KMS-11 (cell line): ENCODE measurements at regions not wholly inside any gene's neighbourhood (a gene's known extent, or its start where the extent isn't known, plus 50 kb on each side); places are given as distances from the start of the nearest gene placed in this dataset.

Source experiments
- H2AFZ ChIP-seq: fragments of 200-600 bp; sonication (generic); 2 replicates; pipeline ENCODE4 v1.6.1; 2016; ENCODE audit warnings: antibody characterized with exemption, mixed run types, low read depth
- H3K27ac ChIP-seq: fragments of 200-600 bp; sonication (generic); 2 replicates; pipeline ENCODE4 v1.6.1; 2016; ENCODE audit warnings: mild to moderate bottlenecking, mixed run types
- H3K27me3 ChIP-seq: fragments of 200-600 bp; sonication (generic); 2 replicates; pipeline ENCODE4 v1.6.1; 2017; ENCODE audit warnings: mild to moderate bottlenecking, low read depth, mixed run types, moderate library complexity; ENCODE audit not compliant: insufficient read depth
- H3K36me3 ChIP-seq: fragments of 200-600 bp; sonication (generic); 2 replicates; pipeline ENCODE4 v1.6.1; 2017; ENCODE audit warnings: mild to moderate bottlenecking, mixed run types; ENCODE audit not compliant: insufficient read depth
- H3K4me1 ChIP-seq: fragments of 200-600 bp; sonication (generic); 2 replicates; pipeline ENCODE4 v1.6.1; 2016; ENCODE audit warnings: mild to moderate bottlenecking, low read depth, mixed run types; ENCODE audit not compliant: poor library complexity, severe bottlenecking
- H3K4me2 ChIP-seq: fragments of 200-600 bp; sonication (generic); 2 replicates; pipeline ENCODE4 v1.7.0; 2016; ENCODE audit warnings: mild to moderate bottlenecking, mixed run types
- H3K4me3 ChIP-seq: fragments of 200-600 bp; sonication (generic); IDR thresholded peaks from 2 replicates; pipeline ENCODE4 v1.6.1; 2017; ENCODE audit warnings: low read depth, low read length, mixed read lengths; ENCODE audit not compliant: insufficient read depth
- H3K79me2 ChIP-seq: fragments of 200-600 bp; sonication (generic); 2 replicates; pipeline ENCODE4 v1.6.1; 2016; ENCODE audit warnings: low read depth, mixed run types; ENCODE audit not compliant: insufficient read depth
- H3K9ac ChIP-seq: fragments of 200-600 bp; sonication (generic); 2 replicates; pipeline ENCODE4 v1.6.1; 2016; ENCODE audit warnings: mild to moderate bottlenecking, mixed run types
- H4K20me1 ChIP-seq: fragments of 200-600 bp; sonication (generic); 2 replicates; pipeline ENCODE4 v1.6.1; 2016; ENCODE audit warnings: mild to moderate bottlenecking, mixed run types; ENCODE audit not compliant: insufficient read depth
- CTCF ChIP-seq: fragments of 200-600 bp; sonication (generic); conservative IDR thresholded peaks from 2 replicates; pipeline ENCODE4 v1.6.1; 2017; ENCODE audit warnings: low read depth, mild to moderate bottlenecking, antibody characterized with exemption, low read length, moderate library complexity, mixed read lengths

DNA sequence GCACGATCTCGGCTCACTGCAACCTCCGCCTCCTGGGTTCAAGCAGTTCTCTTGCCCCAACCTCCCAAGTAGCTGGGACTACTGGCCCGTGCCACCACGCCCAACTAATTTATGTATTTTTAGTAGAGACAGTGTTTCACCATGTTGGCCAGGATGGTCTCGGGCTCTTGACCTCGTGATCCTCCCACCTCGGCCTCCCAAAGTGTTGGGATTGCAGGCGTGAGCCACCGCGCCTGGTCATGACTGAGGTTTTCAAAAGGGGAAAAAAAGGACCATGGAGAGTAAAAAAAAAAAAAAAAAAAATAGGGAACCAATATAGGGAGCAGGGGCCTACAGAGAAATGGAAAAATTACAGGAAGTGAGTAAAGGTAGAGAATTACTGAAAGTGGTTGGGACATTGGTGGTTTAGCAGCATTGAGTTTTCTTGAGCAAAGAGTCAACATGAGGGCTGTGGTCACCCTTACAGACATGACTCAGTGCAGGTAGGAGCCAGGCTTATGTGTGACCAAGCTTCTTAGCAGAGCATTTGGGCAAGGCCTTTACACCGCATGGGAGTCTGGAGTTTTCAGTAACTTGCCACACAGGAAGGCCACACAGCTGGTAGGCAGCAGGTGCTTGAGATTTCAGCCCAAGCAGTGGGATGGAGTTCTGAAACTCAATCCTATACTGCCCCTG is 447.3 kb downstream of the HS3ST3B1 start:
- Histone ChIP-seq H3K36me3 (no peaks in the 10 kb centered on the region), H3K4me3 (no peak overlapping the region), H3K9ac (no peak overlapping the region), H4K20me1 (no peaks in the 10 kb centered on the region), H3K27ac (no peak overlapping the region), H3K4me1 (no peaks in the 10 kb centered on the region), H3K4me2 (no peak overlapping the region), H2AFZ (no peak overlapping the region), H3K79me2 (no peaks in the 10 kb centered on the region), H3K27me3 (no peaks in the 10 kb centered on the region)
- TF ChIP-seq CTCF: no peak

GRCh38 chr17:14747603-14747950 is 446.7 kb downstream of the HS3ST3B1 start:
- Histone ChIP-seq H3K79me2 (no peaks in the 10 kb centered on the region), H3K4me3 (no peak overlapping the region), H2AFZ (no peak overlapping the region), H3K9ac (no peak overlapping the region), H4K20me1 (no peaks in the 10 kb centered on the region), H3K4me1 (no peaks in the 10 kb centered on the region), H3K36me3 (no peaks in the 10 kb centered on the region), H3K4me2 (no peak overlapping the region), H3K27me3 (no peaks in the 10 kb centered on the region), H3K27ac (no peak overlapping the region)
- TF ChIP-seq CTCF: no peak

GRCh38 chr17:14746822-14747602 is 446.1 kb downstream of the HS3ST3B1 start:
- no peak for TF ChIP-seq CTCF
- H3K4me1 ChIP-seq: no peaks in the 10 kb centered on the region

DNA sequence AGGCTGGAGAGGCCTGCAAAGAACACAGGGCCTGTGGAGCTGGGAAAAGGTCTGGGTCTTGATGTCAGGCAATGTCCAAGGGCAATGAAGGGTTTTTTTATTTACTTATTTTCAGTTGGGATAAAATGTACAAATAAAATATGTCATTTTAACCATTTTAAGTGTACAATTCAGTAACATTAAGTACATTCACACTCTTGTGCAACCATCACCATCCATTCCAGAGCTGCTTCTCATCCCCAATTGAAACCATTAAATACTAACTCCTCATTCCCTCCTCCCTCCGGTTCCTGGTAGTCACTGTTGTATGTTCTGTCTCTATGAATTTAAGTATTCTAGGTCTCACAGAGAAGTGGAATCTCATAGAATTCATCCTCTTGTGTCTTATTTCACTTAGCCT is 444.7 kb downstream of the HS3ST3B1 start:
- Histone ChIP-seq H3K36me3 (no peaks in the 10 kb centered on the region), H3K4me1 (no peaks in the 10 kb centered on the region), H3K27ac (no peak overlapping the region), H3K27me3 (no peaks in the 10 kb centered on the region), H3K4me3 (no peak overlapping the region), H4K20me1 (no peaks in the 10 kb centered on the region), H2AFZ (no peak overlapping the region), H3K79me2 (no peaks in the 10 kb centered on the region), H3K4me2 (no peak overlapping the region), H3K9ac (no peak overlapping the region)
- TF ChIP-seq CTCF: no peak

More at GRCh38 chr17:14746822-14747602, 446.1 kb downstream of the HS3ST3B1 start:
- Histone ChIP-seq H3K4me2 (no peak overlapping the region), H3K9ac (no peak overlapping the region), H3K27me3 (no peaks in the 10 kb centered on the region), H3K36me3 (no peaks in the 10 kb centered on the region), H3K27ac (no peak overlapping the region), H3K4me3 (no peak overlapping the region), H3K79me2 (no peaks in the 10 kb centered on the region), H2AFZ (no peak overlapping the region), H4K20me1 (no peaks in the 10 kb centered on the region)
